GM19238 (cell line): ENCODE measurements at regions not wholly inside any gene's neighbourhood (a gene's known extent, or its start where the extent isn't known, plus 50 kb on each side); places are given as distances from the start of the nearest gene placed in this dataset.

Source experiments
- DNase-seq: peaks from one replicate; pipeline ENCODE4 v3.0.0; 2011; ENCODE audit warnings: low spot score; ENCODE audit not compliant: insufficient read length

DNA sequence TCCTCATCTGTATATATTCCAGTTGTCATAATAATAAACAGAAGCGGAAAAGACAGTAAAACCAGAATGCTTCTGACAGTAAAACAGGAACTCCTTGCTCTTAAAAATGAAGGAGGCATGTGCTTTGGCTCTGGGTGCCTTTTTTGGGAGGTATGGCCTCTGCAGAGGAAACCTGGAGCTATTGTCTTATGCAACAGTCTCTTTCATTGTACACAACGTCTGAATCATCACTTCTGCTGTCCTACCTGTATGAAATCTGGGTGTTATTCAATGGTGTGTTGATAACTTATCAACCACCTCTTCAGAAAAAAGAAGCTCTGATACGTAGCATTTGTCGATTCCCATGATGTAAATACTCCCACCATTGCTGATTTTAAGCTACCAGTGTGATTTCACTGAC, 64.8 kb downstream of the CDCA7 start:
- no peak for DNase-seq

DNA sequence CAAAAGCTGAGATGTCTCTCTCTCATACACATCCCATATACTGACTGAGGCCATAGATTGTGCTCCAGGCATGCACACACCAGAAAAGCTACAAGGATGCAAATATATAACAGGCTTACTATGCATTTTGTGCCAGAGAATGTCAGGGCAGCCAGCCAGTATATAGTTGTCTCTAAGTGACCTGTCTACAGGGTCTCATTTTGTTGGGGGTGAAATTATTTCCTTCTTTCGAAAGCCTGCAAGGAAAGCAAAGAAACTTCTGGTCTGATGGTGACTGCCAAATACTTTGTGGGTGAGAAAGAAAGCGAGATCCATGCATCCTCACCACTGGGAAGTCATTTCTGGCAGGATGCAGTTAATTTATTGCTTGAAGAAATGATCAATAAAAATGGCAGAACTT, 70.2 kb downstream of the CDCA7 start:
- DNase-seq: no peak

DNA sequence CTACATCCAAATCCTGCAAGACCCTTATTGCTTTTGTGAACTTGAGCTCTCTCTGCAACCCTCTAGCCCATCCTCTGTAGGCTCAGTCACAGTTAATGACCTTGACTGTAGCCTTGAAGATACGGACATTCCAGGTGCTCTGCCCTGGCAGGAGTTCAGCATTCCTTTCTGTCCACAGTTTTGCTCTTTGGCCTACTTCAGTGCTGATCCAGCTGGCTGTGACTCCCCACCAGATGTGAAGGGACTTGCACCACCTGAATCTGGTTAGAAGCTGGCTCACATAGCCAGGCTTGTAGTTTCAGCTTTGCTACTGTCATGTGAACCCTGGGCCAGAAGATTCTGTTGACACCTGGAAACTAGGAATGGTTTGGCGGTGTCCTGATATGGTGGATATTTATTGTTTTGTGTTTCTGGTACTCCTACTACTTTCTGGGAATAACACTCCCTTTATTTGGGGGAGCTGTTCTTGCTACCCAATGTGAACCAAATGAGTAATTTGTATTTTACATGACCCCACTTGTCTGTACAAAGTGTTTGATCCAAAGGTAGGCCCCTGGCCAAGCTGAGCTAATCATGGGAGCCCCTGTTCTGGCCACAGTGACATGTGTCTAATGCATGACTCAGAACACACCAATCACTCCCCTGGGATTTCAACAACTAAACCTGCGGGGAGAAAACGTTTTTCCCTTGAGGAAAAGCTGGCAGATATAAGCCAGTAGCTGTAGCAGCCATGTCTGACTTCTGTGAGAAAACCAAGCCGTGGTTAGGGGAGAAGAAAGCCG, 73.4 kb downstream of the CDCA7 start:
- no peak for DNase-seq

GRCh38 chr2:173431191-173431590, 76.5 kb downstream of the CDCA7 start:
- DNase-seq: no peak

- DNase-seq: no peak
These were observed 77.5 kb downstream of the CDCA7 start for GRCh38 chr2:173432049-173432754.

DNA sequence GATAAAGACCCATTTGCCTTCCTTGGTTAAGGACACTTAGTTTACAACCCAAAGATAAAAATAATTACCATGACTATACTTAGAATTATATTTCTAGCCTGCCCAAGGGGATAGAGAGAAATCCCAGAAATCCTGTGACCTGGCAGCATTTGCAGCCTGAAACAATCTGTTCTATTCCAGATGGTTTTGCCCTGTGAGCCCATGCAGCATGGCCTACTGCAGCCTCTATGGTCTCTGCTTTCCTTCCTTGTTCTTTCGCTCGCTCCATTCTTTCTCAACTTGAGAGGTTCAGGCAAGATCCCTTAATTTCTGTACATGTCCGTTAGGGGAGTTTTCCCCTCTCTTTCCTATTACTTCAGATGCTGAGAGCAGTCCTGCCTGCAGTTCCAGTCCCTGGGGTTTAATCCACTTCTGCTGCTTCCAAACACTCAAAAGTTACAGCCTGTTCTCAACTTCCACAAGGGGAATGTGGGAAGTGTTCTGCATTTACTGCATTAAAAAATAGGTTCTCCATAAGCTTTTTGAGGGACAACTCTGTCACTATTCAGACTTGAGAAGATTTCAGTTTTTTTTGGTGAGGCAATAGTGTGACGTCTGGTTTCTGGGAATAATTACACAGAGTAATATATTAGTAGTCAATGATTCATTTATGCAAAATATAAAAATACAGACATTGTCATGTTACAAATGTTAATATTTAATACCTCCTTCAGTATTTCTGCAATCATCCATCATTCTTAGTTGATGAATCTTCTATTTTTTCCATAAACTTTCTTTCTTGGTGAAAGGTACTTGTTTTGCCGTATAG, 80.3 kb downstream of the CDCA7 start:
- no peak for DNase-seq

DNA sequence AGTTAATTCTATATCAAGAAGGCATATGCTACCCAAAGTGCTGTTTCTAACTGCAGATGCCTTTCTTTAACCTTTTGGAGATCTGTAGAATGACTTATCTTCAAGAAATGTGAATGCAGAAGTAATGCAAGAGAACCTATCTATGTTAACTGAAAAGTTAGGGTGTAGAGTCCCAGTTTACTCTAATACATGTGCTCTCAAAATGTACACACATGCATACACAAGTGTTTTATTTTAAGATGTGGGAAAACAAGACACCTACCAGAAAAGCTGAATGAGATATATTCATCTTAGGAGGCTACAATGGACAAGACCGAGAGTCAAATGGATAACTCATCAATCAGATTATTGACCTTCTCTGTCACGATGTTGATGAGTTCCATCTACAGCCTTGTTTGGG, 80.9 kb downstream of the CDCA7 start:
- DNase-seq: no peak

DNA sequence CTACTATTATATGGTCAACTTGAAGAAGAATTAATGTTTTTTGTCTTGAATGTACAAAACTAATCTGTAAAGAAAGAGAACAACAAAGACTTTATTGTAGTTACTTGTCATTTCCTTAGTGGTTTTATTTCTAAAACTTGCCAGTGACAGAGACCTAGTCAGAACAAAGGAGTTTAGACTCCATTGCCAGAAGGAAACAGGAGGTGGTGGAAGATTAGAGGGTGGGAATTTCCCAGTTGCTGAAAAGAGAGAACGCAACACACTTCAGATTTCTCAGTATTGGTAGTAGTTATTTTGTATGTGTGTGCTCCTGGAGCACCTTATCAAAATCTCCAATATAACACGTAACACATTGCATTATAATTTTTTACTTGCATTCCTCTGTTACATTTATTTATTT, 81.4 kb downstream of the CDCA7 start:
- DNase-seq: no peak

DNA sequence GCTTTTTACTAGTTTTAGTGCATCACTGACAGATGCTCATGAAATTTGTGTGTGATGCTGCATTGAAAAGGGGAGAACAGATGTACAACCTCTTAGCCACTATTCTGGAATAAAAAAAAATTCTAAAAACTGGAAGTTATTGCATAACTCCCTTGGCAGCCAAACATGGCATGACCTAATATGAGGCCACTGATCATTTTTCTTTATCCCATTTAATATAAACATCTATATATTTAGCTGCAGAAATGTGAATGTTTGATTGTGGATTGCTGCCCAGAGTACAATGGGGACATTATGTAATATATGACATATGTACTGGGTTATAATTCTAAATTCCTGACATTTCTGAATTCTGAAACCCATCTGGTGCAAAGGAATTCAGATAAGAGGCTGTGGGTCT, 86.5 kb downstream of the CDCA7 start:
- no peak for DNase-seq

DNA sequence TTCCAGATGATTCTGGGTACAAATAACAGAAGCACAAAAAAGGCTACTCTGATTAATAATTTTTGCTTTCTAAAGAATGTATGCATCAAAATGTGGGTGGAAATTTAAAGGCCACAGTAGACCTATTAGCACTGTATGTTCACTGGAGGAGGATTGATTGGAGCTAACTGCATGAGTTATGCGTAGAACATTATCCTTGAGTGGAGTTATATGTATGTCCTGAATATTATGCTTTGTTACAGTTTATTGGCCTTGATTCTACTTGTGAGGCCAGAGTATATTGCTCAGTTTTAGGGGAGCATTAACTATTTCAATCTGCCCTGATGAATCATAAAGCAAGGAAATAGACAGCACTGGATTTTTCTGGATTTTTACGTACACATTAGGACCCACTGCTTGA, 87.9 kb downstream of the CDCA7 start:
- DNase-seq: no peak

DNA sequence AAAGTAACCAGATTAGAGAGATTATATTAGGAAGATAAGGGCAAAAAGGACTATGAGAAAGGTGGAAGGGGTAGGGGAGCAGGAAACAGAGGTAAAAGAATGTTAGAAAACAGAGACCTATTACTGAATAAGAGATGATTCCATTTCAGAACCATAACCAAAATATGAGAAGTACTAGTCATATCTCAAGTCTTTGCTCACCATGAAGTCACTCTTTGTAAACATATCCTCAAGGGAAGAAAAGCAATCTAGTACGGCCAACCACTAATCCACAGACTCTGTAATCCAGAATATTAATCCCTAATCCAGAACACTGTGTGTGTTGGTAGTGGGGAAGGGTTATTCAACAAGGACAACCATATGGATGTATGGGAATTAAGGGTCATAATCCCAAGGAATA, 92.0 kb downstream of the CDCA7 start:
- DNase-seq: no peak

DNA sequence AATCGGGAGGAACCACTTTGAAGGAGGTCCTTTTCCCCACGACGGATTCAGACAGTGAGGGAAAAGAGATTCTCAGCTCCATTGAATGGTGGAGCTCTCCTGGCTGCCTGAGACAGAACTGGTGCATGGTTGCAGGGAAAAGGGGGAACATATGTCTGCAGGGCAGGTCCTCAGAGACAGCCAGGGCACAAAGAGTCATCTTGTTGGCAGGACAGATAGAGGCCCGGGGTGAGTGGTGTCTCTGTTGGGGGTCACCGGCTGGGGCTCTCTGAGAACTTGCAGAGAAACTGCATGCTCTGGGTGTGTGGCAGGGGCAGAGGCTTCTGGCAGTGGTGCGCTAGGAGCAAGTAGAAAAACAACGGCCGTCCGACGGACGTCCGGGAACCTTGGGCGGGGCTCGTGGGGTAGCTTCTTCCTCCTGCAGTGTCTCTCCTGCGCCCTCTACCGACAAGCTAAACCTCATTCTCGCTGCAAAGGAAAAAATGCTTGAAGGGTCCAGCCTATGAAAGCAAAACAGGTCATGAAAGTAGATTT, 94.3 kb downstream of the CDCA7 start:
- DNase-seq: peak; percentile 35

GRCh38 chr2:173451118-173451517, 96.4 kb downstream of the CDCA7 start:
- DNase-seq: no peak

- no peak for DNase-seq
These were observed 97.3 kb downstream of the CDCA7 start for GRCh38 chr2:173451941-173452340.

GRCh38 chr2:173452416-173452815, 97.7 kb downstream of the CDCA7 start:
- no peak for DNase-seq

DNA sequence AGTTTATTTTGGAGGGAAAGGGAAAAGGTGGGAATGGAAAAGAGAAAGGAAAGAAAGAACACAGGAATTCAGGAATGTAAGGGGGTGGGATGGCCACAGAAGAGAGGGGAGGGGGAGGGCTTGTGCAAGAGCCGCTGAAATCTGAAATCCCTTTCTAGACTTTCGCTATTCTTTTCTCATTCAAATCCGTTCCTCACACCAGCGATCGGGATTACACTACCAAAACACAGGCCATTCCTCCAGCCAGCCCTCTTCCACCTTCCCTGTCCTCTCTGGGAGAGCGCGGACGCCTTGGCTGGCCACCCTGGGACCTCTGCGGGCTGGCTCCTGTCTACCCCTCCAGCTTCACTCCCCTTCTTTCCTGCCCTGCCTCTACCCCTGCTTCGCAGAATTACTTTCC, 102.3 kb downstream of the CDCA7 start:
- DNase-seq: no peak

DNA sequence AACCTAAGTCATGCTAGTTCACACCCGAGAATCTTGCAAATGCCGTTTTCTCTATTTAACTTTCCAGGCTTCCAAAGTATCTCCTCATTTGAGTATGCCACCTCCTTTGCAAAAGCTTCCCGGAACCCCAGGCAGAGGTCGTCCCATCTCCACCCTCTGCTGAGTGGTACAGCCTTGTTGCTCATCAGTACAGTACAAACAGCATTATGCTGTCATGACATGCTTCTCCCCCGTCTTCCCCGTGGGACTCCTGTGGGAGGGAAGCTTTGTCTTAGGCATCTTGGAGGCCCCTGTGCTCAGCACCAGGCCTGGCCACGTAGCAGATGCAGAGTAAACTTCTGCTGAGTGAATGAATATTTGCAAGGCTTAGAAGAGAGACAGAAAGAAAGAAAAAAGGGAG, 102.7 kb downstream of the CDCA7 start:
- no peak for DNase-seq

GRCh38 chr2:173458991-173459780, 104.5 kb downstream of the CDCA7 start:
- DNase-seq: no peak

- DNase-seq: no peak
These were observed 108.5 kb downstream of the CDCA7 start for GRCh38 chr2:173462892-173463840.

GRCh38 chr2:173463846-173464245, 109.2 kb downstream of the CDCA7 start:
- DNase-seq: no peak
